ENCODE measurements at regions not wholly inside any gene's neighbourhood (a gene's known extent, or its start where the extent isn't known, plus 50 kb on each side); places are given as distances from the start of the nearest gene placed in this dataset.

DNA sequence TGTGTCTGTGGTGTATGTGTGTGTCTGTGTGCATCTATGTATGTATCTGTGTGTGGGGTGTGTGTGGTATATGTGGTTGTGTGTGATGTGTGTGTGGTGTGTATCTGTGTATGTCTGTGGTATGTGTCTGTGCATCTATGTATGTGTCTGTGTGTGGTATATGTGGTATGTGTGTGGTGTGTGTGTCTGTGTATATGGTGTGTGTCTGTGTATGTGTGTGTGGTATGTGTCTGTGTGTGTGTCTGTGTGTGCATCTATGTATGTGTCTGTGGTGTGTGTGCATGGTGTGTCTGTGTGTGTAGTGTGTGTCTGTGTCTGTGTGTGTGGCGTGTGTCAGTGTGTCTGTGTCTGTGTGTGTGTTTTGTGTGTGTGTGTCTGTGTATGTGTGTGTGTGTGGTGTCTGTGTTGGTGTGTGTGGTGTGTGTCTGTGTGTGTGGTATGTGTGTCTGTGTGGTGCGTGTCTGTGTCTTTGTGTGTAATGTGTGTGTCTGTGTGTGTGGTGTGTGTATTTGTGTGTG is 121.9 kb upstream of the MVB12B start:
- no peak for TF ChIP-seq CTCF (conservative IDR thresholded peaks at IDR 0.05)
- TF ChIP-seq EZH2 (IDR thresholded peaks at IDR 0.05; ENCODE audit: low read depth): no peak
